HFFc6 (cell line): ENCODE measurements at regions not wholly inside any gene's neighbourhood (a gene's known extent, or its start where the extent isn't known, plus 50 kb on each side); places are given as distances from the start of the nearest gene placed in this dataset.

Source experiments
- DNase-seq: peaks from one replicate; pipeline ENCODE4 v3.0.0-alpha.2; 2018
- H3K27ac Mint-ChIP-seq: 2 replicates; pipeline ENCODE4 v1.8.0; 2020; ENCODE audit warnings: mild to moderate bottlenecking, mixed read lengths
- H3K27me3 Mint-ChIP-seq: 2 replicates; pipeline ENCODE4 v1.8.0; 2021; ENCODE audit warnings: mild to moderate bottlenecking, moderate library complexity, mixed read lengths; ENCODE audit not compliant: insufficient read depth
- H3K36me3 Mint-ChIP-seq: 2 replicates; pipeline ENCODE4 v1.8.0; 2021; ENCODE audit warnings: low read depth, mixed read lengths
- H3K4me1 Mint-ChIP-seq: 2 replicates; pipeline ENCODE4 v1.8.0; 2020; ENCODE audit warnings: low read depth, mixed read lengths
- H3K4me3 Mint-ChIP-seq: 2 replicates; pipeline ENCODE4 v1.8.0; 2020; ENCODE audit warnings: mild to moderate bottlenecking, moderate library complexity, mixed read lengths
- H3K9me3 Mint-ChIP-seq: 2 replicates; pipeline ENCODE4 v1.8.0; 2020; ENCODE audit warnings: mild to moderate bottlenecking, mixed read lengths
- TF ChIP-seq, protein P1 (sequence below): fragments of 200-600 bp; sonication (generic); IDR thresholded peaks from 2 replicates; pipeline ENCODE4 v1.5.0; 2021; ENCODE audit warnings: antibody characterized with exemption, mild to moderate bottlenecking

GRCh38 chr5:121741156-121741555 is 110.5 kb upstream of the FTMT start:
- H3K4me3 Mint-ChIP-seq = no peak overlapping the region
- TF ChIP-seq, protein P1, sequence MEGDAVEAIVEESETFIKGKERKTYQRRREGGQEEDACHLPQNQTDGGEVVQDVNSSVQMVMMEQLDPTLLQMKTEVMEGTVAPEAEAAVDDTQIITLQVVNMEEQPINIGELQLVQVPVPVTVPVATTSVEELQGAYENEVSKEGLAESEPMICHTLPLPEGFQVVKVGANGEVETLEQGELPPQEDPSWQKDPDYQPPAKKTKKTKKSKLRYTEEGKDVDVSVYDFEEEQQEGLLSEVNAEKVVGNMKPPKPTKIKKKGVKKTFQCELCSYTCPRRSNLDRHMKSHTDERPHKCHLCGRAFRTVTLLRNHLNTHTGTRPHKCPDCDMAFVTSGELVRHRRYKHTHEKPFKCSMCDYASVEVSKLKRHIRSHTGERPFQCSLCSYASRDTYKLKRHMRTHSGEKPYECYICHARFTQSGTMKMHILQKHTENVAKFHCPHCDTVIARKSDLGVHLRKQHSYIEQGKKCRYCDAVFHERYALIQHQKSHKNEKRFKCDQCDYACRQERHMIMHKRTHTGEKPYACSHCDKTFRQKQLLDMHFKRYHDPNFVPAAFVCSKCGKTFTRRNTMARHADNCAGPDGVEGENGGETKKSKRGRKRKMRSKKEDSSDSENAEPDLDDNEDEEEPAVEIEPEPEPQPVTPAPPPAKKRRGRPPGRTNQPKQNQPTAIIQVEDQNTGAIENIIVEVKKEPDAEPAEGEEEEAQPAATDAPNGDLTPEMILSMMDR = no peak
- peaks cover 4% of the 10 kb centered on the region; the same call in 1 of the 2 replicates for H3K9me3 Mint-ChIP-seq
- no peak overlapping the region for H3K27ac Mint-ChIP-seq
- no peaks in the 10 kb centered on the region for H3K27me3 Mint-ChIP-seq
- no peak for DNase-seq
- no peaks in the 10 kb centered on the region for H3K4me1 Mint-ChIP-seq
- no peaks in the 10 kb centered on the region for H3K36me3 Mint-ChIP-seq

GRCh38 chr5:121744577-121744976 is 107.1 kb upstream of the FTMT start:
- H3K36me3 Mint-ChIP-seq = no peaks in the 10 kb centered on the region
- TF ChIP-seq, protein P1 = no peak
- peaks cover 2% of the 10 kb centered on the region; the same call in 1 of the 2 replicates for H3K9me3 Mint-ChIP-seq
- H3K4me3 Mint-ChIP-seq = no peak overlapping the region
- no peaks in the 10 kb centered on the region for H3K27me3 Mint-ChIP-seq
- no peak overlapping the region for H3K27ac Mint-ChIP-seq
- no peak for DNase-seq
- no peaks in the 10 kb centered on the region for H3K4me1 Mint-ChIP-seq

DNA sequence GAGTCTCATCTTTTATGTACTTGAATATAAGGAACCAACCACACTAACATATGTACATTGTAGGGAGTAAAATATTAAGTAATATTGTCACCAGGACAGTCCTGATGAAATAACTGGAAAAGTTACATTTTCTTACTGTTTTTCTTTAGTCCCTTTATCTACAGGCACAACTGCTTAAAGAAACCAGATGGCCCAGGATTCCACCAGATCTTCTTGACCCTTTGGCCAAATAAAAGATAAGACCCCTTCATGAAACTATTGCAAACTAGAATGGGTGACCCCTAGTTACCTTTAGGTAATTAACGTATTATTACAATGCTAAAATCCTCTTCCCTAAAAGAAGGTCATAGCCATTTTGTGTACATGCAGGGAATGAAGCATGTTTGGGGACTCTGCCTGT is 106.3 kb upstream of the FTMT start:
- H3K4me1 Mint-ChIP-seq = no peaks in the 10 kb centered on the region
- H3K9me3 Mint-ChIP-seq = no peaks in the 10 kb centered on the region; the same call in 1 of the 2 replicates
- TF ChIP-seq, protein P1 = no peak
- H3K4me3 Mint-ChIP-seq = no peak overlapping the region
- H3K36me3 Mint-ChIP-seq = no peaks in the 10 kb centered on the region
- no peak overlapping the region for H3K27ac Mint-ChIP-seq
- no peak for DNase-seq
- no peaks in the 10 kb centered on the region for H3K27me3 Mint-ChIP-seq

DNA sequence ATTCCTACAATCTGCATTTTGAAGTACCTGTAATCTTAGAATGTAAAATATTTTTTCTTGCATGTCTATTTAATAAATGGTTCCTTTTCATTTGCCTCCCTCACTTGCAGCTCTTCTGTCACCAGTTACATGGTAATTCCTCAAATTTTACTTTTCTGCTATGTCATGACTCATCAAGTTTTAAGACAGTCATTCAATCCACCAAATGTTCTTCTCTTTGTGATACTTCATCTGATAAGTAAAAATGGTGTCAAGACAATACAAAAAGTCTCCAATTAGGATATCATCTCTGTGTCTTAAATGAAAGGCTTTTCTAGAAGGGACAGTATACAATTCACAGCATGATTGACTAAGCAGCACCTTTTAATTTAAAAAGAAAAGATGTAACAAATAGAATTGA is 104.9 kb upstream of the FTMT start:
- Mint-ChIP-seq H3K4me3 (no peak overlapping the region), H3K27ac (no peak overlapping the region), H3K9me3 (peaks cover 5% of the 10 kb centered on the region; the same call in 1 of the 2 replicates), H3K36me3 (no peaks in the 10 kb centered on the region), H3K27me3 (no peaks in the 10 kb centered on the region; the same call in 1 of the 2 replicates), H3K4me1 (no peaks in the 10 kb centered on the region)
- TF ChIP-seq, protein P1 = no peak
- no peak for DNase-seq

DNA sequence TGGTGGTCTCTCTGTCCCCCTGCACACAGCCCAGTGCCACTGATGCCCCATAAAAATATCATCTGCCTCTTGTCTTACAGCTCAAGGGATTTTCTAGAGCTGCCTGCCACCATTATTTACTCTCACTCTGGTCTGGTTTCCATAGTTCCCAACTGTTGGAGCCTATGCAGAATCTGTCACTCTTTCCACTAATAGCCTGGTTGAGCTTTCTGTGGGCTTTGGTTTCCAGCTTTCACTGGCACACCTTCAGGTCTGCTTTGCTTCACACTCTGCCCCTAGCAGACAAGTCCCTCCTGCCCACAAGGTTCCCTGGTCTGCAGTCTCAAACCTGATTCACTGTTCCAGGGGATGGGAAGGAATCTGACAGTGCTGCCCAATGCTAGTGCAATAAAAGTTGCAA is 103.0 kb upstream of the FTMT start:
- peaks cover 5% of the 10 kb centered on the region; the same call in 1 of the 2 replicates for H3K9me3 Mint-ChIP-seq
- DNase-seq = no peak
- H3K4me3 Mint-ChIP-seq = no peak overlapping the region
- no peaks in the 10 kb centered on the region; the same call in 1 of the 2 replicates for H3K27me3 Mint-ChIP-seq
- TF ChIP-seq, protein P1 = no peak
- H3K4me1 Mint-ChIP-seq = no peaks in the 10 kb centered on the region
- no peak overlapping the region for H3K27ac Mint-ChIP-seq
- no peaks in the 10 kb centered on the region for H3K36me3 Mint-ChIP-seq

GRCh38 chr5:121752149-121752548 is 99.5 kb upstream of the FTMT start:
- Mint-ChIP-seq H3K4me3 (no peak overlapping the region), H3K27me3 (no peaks in the 10 kb centered on the region; the same call in 1 of the 2 replicates), H3K27ac (no peak overlapping the region), H3K36me3 (no peaks in the 10 kb centered on the region), H3K9me3 (peaks cover 5% of the 10 kb centered on the region; the same call in 1 of the 2 replicates), H3K4me1 (no peaks in the 10 kb centered on the region)
- TF ChIP-seq, protein P1 = no peak
- DNase-seq = no peak
